Pancreas (tissue), 10 donors: ENCODE measurements at regions not wholly inside any gene's neighbourhood (a gene's known extent, or its start where the extent isn't known, plus 50 kb on each side); places are given as distances from the start of the nearest gene placed in this dataset.

ENCODE experiments used
- ATAC-seq, 4 donors: fragments of 200-7000 bp; cut with Tn5 transposase; one replicate each; pipeline versions ENCODE4 v1.8.0 to v1.9.1; 2020; ENCODE audit warnings: mild to moderate bottlenecking in 4 of 4, moderate library complexity in 4 of 4
- DNase-seq, 6 donors: peaks; one replicate each; pipeline ENCODE4 v3.0.0-alpha.2; 2020
- FAIRE-seq: peaks from 2 replicates; lab custom pipeline; 2012; peaks lifted over from hg19 to GRCh38; lab: Jason Lieb, UNC
- H3K27ac ChIP-seq, 4 donors: fragments of 200-600 bp; sonication (generic); 1 replicate in 3 of 4; 2 replicates in 1 of 4; pipeline versions ENCODE4 v1.5.0 to v1.8.0; 2020
- H3K27me3 ChIP-seq, 4 donors: fragments of 200-600 bp; one replicate each; pipeline ENCODE4 v1.8.0; 2021
- H3K36me3 ChIP-seq, 3 donors: fragments of 200-600 bp; sonication (generic) in 1 of 3; one replicate each; pipeline versions ENCODE4 v1.5.0 to v1.8.0; 2020 to 2021
- H3K4me1 ChIP-seq, 3 donors: fragments of 200-600 bp; one replicate each; pipeline ENCODE4 v1.8.0; 2021
- H3K4me3 ChIP-seq, 4 donors: fragments of 200-600 bp; sonication (generic) in 2 of 4; one replicate each; pipeline versions ENCODE4 v1.5.0 to v1.8.0; 2020 to 2021
- H3K9me3 ChIP-seq, 4 donors: fragments of 200-600 bp; one replicate each; pipeline ENCODE4 v1.8.0; 2021
- CTCF ChIP-seq, 4 donors: fragments of 200-600 bp; sonication (generic) in 3 of 4; IDR thresholded peaks; one replicate each; pipeline versions ENCODE4 v1.5.0 to v1.8.0; 2021; ENCODE audit warnings: antibody characterized with exemption in 4 of 4
- WGBS, 2 donors: extraction: QIAGEN DNeasy Blood & Tissue Kit; methylation state at CpG; one replicate each; pipeline ENCODE4 v1.1.7; 2013; 5-methylcytosine and 5-hydroxymethylcytosine counted together
- intact Hi-C, 3 donors: fragments of 100-400 bp; cut with DNase I; formaldehyde crosslinking; loops; one replicate each; pipeline versions ENCODE4 v1.11.1 to v1.14.2; 2022
- donor health status: healthy with polysubstance abuse.
- donor health status: DM: no; HTN: no; CAD: no; lungs with moderate emphysema.
- donor health status: DM: no; HTN: no; CAD: no.
- donor health status: control.
- donor health status: control.
- donor health status: Bipolar disorder and iron deficiency.
- donor health status: DM: yes; HTN: yes; CAD: no.
- donor health status: DM: no; HTN: no; CAD: no.
- donor health status: DM: no; HTN: no; CAD: no.
- donor health status: DM: yes; HTN: yes; CAD: no.

GRCh38 chr1:56056438-56057287, 522.7 kb downstream of the PLPP3 start:
- Histone ChIP-seq H3K36me3 (no peaks in the 10 kb centered on the region), H3K27me3 (no peaks in the 10 kb centered on the region), H3K4me3 (no peak overlapping the region), H3K9me3 (no peaks in the 10 kb centered on the region), H3K4me1 (no peaks in the 10 kb centered on the region), H3K27ac (no peak overlapping the region)
- no peak for FAIRE-seq
- intact Hi-C loops = no loop called here
- no peak for TF ChIP-seq CTCF (IDR thresholded peaks at IDR 0.05)
- no peak for DNase-seq
- 78 to 88% methylated on average over 9 of the region's 9 CpGs for WGBS, 2 donors
- no peak for ATAC-seq

- H3K36me3 ChIP-seq = no peaks in the 10 kb centered on the region
- H3K27ac ChIP-seq = no peak overlapping the region
- no peaks in the 10 kb centered on the region for H3K9me3 ChIP-seq
- no peaks in the 10 kb centered on the region for H3K27me3 ChIP-seq
- no peak for TF ChIP-seq CTCF (IDR thresholded peaks at IDR 0.05)
- ATAC-seq (no peak), FAIRE-seq (no peak), DNase-seq (no peak)
- no peaks in the 10 kb centered on the region for H3K4me1 ChIP-seq
- intact Hi-C loops = no loop called here
- no peak overlapping the region for H3K4me3 ChIP-seq
These were observed 524.4 kb downstream of the PLPP3 start for GRCh38 chr1:56054959-56055358.

GRCh38 chr1:56052041-56052440, 527.3 kb downstream of the PLPP3 start:
- Histone ChIP-seq H3K4me3 (no peak overlapping the region), H3K36me3 (no peaks in the 10 kb centered on the region), H3K27me3 (no peaks in the 10 kb centered on the region), H3K4me1 (no peaks in the 10 kb centered on the region), H3K9me3 (no peaks in the 10 kb centered on the region), H3K27ac (no peak overlapping the region)
- DNase-seq (no peak), ATAC-seq (no peak), FAIRE-seq (no peak)
- 80 to 81% methylated on average over 2 of the region's 2 CpGs for WGBS, 2 donors
- intact Hi-C loops = no loop called here
- TF ChIP-seq CTCF (IDR thresholded peaks at IDR 0.05) = no peak

- FAIRE-seq = no peak
- H3K27ac ChIP-seq = no peak overlapping the region
These were observed 528.5 kb downstream of the PLPP3 start for GRCh38 chr1:56050911-56051310.

More at GRCh38 chr1:56050911-56051310, 528.5 kb downstream of the PLPP3 start:
- TF ChIP-seq CTCF (IDR thresholded peaks at IDR 0.05) = no peak
- H3K4me1 ChIP-seq = no peaks in the 10 kb centered on the region
- intact Hi-C loops = no loop called here
- no peaks in the 10 kb centered on the region for H3K9me3 ChIP-seq
- H3K36me3 ChIP-seq = no peaks in the 10 kb centered on the region
- 65 to 78% methylated on average over 2 of the region's 2 CpGs for WGBS, 2 donors
- H3K4me3 ChIP-seq = no peak overlapping the region
- no peaks in the 10 kb centered on the region for H3K27me3 ChIP-seq
- no peak for ATAC-seq
- DNase-seq = no peak
